Esophagus squamous epithelium (tissue), 5 donors: ENCODE measurements at regions not wholly inside any gene's neighbourhood (a gene's known extent, or its start where the extent isn't known, plus 50 kb on each side); places are given as distances from the start of the nearest gene placed in this dataset.

ENCODE experiments used
- DNase-seq: peaks from one replicate; lab custom pipeline; 2025; lab: John Stamatoyannopoulos, UW
- H3K27ac ChIP-seq, 4 donors: fragments of 200-600 bp; sonication (generic); one replicate each; pipeline ENCODE4 v1.5.1; 2016 to 2019; ENCODE audit warnings: mild to moderate bottlenecking in 1 of 4
- H3K27me3 ChIP-seq, 4 donors: fragments of 200-600 bp; sonication (generic); 1 replicate in 3 of 4; 2 replicates in 1 of 4; pipeline versions ENCODE4 v1.5.1 to v1.6.0; 2017 to 2021; ENCODE audit warnings: antibody characterized with exemption in 1 of 4
- H3K36me3 ChIP-seq, 3 donors: fragments of 200-600 bp; sonication (generic); one replicate each; pipeline ENCODE4 v1.5.1; 2016 to 2019
- H3K4me1 ChIP-seq, 3 donors: fragments of 200-600 bp; sonication (generic); one replicate each; pipeline ENCODE4 v1.5.1; 2017 to 2019
- H3K4me3 ChIP-seq, 4 donors: fragments of 200-600 bp; sonication (generic); 1 replicate in 3 of 4; 2 replicates in 1 of 4; pipeline ENCODE4 v1.5.1; 2016 to 2019; ENCODE audit warnings: mild to moderate bottlenecking in 2 of 4, moderate library complexity in 1 of 4
- H3K9me3 ChIP-seq, 3 donors: fragments of 200-600 bp; sonication (generic); one replicate each; pipeline ENCODE4 v1.5.1; 2016 to 2019
- CTCF ChIP-seq, 6 experiments: fragments of 450-650 bp in 4 of 6; fragments of 200-600 bp in 2 of 6; sonication (generic) in 2 of 6; IDR thresholded peaks; one replicate each; pipeline ENCODE4 v1.5.1; 2016 to 2019; ENCODE audit warnings: antibody characterized with exemption in 6 of 6, mild to moderate bottlenecking in 4 of 6, moderate library complexity in 4 of 6
- POLR2A ChIP-seq, 4 donors: fragments of 450-650 bp; IDR thresholded peaks; one replicate each; pipeline ENCODE4 v1.6.1; 2017; ENCODE audit warnings: antibody characterized with exemption in 4 of 4, mild to moderate bottlenecking in 4 of 4, moderate library complexity in 3 of 4
- WGBS, 2 donors: methylation state at CpG; one replicate each; pipeline ENCODE4 v1.1.5; 2018; 5-methylcytosine and 5-hydroxymethylcytosine counted together
- intact Hi-C: fragments of 100-400 bp; cut with DNase I; formaldehyde crosslinking; loops from one replicate; pipeline ENCODE4 v1.15.0; 2022
- donor health status: DM: yes; HTN: yes; CAD: no.

- Histone ChIP-seq H3K36me3 (no peaks in the 10 kb centered on the region), H3K27ac (no peak overlapping the region), H3K4me1 (no peaks in the 10 kb centered on the region), H3K27me3 (no peaks in the 10 kb centered on the region), H3K9me3 (no peaks in the 10 kb centered on the region), H3K4me3 (no peak overlapping the region)
- intact Hi-C loops: no loop called here
- no peak for DNase-seq
- TF ChIP-seq POLR2A (IDR thresholded peaks at IDR 0.05) (no peak), CTCF (IDR thresholded peaks at IDR 0.05) (no peak)
- WGBS, 2 donors: 59% methylated on average over 5 of the region's 5 CpGs; no CpG with 5 or more reads in 1 of the 2 donors
These were observed 246.0 kb downstream of the KDM5D start for GRCh38 chrY:19498556-19498955.

DNA sequence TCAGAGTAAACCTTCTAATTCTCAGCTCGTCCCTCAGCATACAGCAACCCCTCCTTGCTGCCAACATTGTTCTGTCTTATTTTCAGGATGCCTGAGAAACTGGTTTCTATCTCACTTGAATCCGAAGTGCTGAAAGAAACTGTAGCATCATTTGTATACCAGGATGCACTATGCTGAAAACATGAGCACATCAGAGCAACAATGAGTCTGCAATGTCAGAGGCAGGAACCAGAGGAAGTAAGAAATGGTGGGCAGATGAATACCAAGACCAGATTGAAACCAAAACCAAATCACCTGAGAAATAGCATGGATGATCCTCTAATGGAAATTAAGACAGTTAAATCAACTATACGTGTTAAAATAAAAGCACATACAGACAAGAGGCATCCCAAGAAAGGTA, 257.0 kb downstream of the KDM5D start:
- H3K4me1 ChIP-seq: no peaks in the 10 kb centered on the region
- H3K4me3 ChIP-seq: no peak overlapping the region
- WGBS, 2 donors: 73% methylated on average over 3 of the region's 3 CpGs; no CpG with 5 or more reads in 1 of the 2 donors
- no peak overlapping the region for H3K27ac ChIP-seq
- intact Hi-C loops: no loop called here
- no peaks in the 10 kb centered on the region for H3K36me3 ChIP-seq
- no peaks in the 10 kb centered on the region for H3K27me3 ChIP-seq
- no peaks in the 10 kb centered on the region for H3K9me3 ChIP-seq
- TF ChIP-seq CTCF (IDR thresholded peaks at IDR 0.05) (no peak), POLR2A (IDR thresholded peaks at IDR 0.05) (no peak)
- DNase-seq: no peak

GRCh38 chrY:19484997-19485396, 259.5 kb downstream of the KDM5D start:
- no peaks in the 10 kb centered on the region for H3K27me3 ChIP-seq
- no peaks in the 10 kb centered on the region for H3K4me1 ChIP-seq
- H3K27ac ChIP-seq: no peak overlapping the region
- WGBS, 2 donors: 82% methylated on average over 1 of the region's 2 CpGs; no CpG with 5 or more reads in 1 of the 2 donors
- no peak for DNase-seq
- H3K9me3 ChIP-seq: no peaks in the 10 kb centered on the region
- H3K36me3 ChIP-seq: no peaks in the 10 kb centered on the region
- H3K4me3 ChIP-seq: no peak overlapping the region
- TF ChIP-seq POLR2A (IDR thresholded peaks at IDR 0.05) (no peak), CTCF (IDR thresholded peaks at IDR 0.05) (no peak)
- intact Hi-C loops: no loop called here

DNA sequence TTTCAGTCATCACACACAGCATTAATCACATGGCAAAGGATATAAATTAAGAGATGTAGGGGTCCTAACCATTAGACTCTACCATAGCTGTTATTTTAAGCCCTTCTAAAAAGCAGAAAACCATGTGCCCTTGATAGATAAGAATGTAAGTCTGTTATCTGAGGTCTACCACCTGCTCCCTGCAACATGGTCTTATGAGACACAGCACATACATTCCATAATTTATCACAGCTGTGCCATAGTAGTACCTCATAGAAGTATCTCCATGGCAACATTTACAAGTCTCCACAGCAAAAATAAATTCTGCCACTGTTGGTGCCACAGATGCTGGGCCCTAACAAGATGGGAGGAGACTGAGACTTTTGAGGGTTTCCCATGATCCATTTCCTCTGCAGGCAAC, 265.4 kb downstream of the KDM5D start:
- Histone ChIP-seq H3K4me3 (no peak overlapping the region), H3K36me3 (no peaks in the 10 kb centered on the region), H3K4me1 (no peaks in the 10 kb centered on the region), H3K9me3 (no peaks in the 10 kb centered on the region), H3K27ac (no peak overlapping the region), H3K27me3 (no peaks in the 10 kb centered on the region)
- DNase-seq: no peak
- no peak for TF ChIP-seq CTCF (IDR thresholded peaks at IDR 0.05)
- TF ChIP-seq POLR2A (IDR thresholded peaks at IDR 0.05): no peak
- intact Hi-C loops: no loop called here

DNA sequence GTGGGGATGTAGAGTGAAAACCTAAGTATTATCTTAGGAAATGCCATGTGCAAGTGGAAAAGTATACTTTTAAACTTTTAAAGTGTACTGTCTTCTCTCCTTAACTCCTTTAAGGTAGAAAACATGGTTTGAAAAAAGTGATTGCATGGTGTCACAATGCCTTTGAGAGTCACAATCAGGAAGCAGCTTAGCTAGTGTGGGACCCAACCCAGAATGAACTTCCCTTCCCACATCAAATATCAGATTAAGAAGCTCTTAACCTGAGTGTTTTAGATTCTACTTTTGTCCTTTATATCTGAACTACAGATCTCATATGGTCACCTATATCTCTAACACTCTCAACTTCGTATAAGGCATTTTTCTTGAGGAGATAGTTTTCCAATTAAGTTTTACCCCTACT, 266.6 kb downstream of the KDM5D start:
- Histone ChIP-seq H3K36me3 (no peaks in the 10 kb centered on the region), H3K27me3 (no peaks in the 10 kb centered on the region), H3K4me1 (no peaks in the 10 kb centered on the region), H3K9me3 (no peaks in the 10 kb centered on the region), H3K4me3 (no peak overlapping the region), H3K27ac (no peak overlapping the region)
- no peak for TF ChIP-seq CTCF (IDR thresholded peaks at IDR 0.05)
- TF ChIP-seq POLR2A (IDR thresholded peaks at IDR 0.05): no peak
- 50% methylated on average over 1 of the region's 1 CpG; no CpG with 5 or more reads in 1 of the 2 donors for WGBS, 2 donors
- intact Hi-C loops: no loop called here
- no peak for DNase-seq
